SKM-1 (cell line): ENCODE measurements at regions not wholly inside any gene's neighbourhood (a gene's known extent, or its start where the extent isn't known, plus 50 kb on each side); places are given as distances from the start of the nearest gene placed in this dataset.
A peak's percentile ranks its signal among the peaks of the same experiment; 100 is the strongest.
"Not testable (repeated sequence)": the region's sequence is repeated elsewhere in the genome, so short reads cannot be mapped to it uniquely, and the experiment has no call there.

Experiments
- DNase-seq: peaks from one replicate; lab custom pipeline; 2025; ENCODE audit not compliant: unreplicated experiment; lab: John Stamatoyannopoulos, UW

- no peak for DNase-seq
These were observed 130.8 kb upstream of the POC5 start for GRCh38 chr5:75848077-75848476.

DNA sequence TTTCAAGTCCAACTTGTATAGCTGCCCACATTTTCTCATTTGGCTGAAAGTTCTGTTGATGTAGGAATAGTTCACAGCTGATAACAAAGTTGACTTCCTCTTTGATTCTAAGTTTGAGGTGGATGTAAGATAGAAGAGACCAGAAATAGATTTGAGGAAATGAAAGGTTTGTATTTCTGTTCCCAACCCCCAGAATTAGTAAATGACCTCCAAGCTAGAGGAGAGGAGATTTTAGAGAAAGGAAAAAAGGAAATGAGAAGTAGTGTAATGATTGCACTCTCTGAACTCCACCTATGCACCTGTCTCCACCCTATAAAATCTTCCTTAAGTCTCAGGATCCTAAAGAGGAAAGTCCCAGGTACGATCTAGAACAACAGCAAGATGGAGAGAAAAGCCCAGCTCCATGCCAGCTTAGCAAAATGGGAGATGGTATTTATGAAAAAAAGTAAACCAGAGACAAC is 130.4 kb upstream of the POC5 start:
- DNase-seq, result peak; percentile 15

- no peak for DNase-seq
These were observed 127.1 kb upstream of the POC5 start for GRCh38 chr5:75844301-75844700.

DNA sequence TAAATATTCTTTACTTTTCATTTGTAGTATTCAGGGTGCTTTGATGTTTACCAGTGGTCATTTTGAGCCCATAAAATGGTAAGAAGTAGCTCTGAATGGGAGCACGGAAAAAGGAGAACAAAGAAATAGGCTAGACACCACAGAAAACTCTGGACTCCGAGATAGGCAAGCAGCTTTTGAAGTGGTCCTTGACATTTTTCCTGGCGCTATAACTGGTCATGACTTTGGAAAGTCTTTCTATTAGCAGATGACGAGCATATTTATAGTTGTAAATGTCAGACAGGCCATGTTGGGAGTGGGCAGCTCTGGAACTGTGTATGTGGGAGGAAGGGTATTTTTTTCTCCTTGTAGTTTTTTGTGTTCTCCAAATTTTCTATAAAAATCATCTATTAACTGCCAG is 126.1 kb upstream of the POC5 start:
- no peak for DNase-seq

DNA sequence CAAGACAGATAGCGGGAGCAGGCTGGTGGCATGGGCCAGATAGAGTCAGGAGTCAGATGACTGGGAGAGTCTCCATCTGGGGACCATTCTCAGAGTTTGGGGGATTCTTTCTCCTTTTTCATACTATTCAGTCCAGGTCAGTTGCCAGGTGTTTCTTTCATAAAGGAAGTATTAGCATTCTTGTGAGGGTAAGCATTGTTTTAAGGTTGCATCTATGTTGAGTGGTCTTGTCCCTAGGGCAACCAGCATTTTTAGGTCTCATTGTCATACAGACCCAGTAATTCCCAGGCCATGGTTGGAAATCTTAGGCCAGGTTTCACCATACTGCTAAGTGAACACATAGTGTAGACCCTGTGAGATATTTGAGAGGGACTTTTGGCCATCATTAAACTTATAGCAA is 122.3 kb upstream of the POC5 start:
- DNase-seq, result no peak

DNA sequence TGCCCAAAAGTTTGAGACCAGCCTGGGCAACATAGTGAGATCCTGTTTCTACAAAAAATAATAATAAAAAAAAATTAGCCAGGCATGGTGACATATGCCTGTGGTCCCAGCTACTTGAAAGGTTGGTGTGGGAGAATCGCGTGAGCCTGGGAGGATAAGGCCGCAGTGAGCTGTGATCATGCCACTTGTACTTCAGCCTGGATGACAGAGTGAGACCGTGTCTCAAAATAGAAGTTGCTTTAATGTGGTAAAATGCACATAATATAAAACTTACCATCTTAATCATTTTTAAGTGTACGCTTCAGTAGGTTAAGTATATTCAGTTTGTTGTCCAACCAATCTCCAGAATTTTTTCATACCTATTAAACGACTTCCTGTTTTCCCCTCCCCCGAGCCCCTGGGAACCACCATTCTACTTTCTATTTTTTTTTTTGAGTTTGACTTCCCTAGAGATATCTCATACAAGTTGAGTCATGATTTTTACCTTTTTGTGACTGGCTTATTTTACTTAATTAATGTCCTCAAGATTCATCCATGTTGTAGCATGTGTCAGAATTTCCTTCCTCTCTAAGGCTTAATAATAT is 120.1 kb upstream of the POC5 start:
- no peak for DNase-seq

DNA sequence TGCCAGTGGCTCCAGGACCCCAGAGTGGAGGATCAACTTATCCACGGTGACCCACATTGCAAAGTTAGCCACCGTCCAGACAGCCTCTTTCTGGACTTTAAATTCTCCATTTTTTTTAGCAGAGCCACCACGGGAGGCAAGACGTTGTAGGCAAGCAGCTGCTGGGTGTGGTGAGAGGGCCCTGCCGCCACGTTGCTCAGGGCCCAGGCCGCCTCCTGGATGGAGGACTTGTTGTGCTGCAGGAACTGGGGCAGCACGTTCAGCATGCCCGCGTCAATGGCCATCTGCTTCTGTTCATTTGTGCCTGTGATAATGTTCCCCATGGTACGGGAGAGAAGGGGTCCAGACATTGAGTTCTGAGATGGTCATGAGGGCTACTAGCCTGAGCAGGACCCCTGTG is 114.3 kb upstream of the POC5 start:
- DNase-seq, result no peak

- DNase-seq, result no peak
These were observed 110.8 kb upstream of the POC5 start for GRCh38 chr5:75828029-75828428.

DNA sequence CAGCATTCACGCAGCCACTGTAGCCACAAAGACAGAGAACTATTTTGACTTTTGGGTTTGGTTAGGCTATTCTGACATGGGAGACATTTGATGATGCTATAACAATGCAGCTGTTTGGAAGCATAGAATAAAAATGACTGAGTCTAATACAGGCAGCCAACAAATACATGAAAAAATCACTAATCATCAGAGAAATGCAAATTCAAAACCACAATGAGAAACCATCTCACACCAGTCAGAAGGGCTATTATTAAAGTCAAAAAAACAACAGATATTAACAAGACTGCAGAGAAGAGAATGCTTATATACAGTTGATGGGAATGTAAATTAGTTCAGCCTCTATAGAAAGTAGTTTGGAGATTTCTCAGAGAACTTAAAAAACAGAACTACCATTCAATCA is 107.1 kb upstream of the POC5 start:
- DNase-seq, result no peak

- DNase-seq, result no peak
These were observed 106.6 kb upstream of the POC5 start for GRCh38 chr5:75823811-75824210.

DNA sequence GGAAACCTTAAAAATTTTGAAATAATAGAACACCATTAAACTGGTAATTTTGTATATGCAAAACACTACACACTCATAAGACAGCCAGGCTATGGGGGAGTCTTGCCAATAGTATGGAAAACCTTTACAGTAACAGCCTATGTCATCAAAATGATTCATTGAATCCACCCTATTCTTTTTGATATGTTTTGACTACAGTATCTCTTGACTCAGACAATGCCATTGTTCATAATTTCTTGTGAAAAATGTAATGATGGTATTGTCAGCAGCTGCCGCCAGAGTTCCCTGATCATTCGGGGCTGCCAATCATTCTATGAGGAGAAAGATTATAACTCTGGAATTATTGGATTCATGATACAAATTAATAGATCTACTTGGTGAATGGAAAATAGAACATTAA is 101.4 kb upstream of the POC5 start:
- no peak for DNase-seq

- DNase-seq, result not testable (repeated sequence)
These were observed 82.5 kb upstream of the POC5 start for GRCh38 chr5:75799695-75800094.

DNA sequence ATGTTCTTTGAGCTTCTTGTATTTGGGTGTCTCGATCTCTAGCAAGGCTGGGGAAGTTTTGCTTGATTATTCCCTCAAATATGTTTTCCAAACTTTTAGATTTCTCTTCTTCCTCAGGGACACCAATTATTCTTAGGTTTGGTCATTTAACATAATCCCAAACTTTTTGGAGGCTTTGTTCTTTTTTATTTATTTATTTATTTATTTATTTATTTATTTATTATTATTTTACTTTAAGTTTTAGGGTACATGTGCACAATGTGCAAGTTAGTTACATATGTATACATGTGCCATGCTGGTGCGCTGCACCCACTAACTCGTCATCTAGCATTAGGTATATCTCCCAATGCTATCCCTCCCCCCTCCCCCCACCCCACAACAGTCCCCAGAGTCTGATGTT is 52.1 kb upstream of the POC5 start:
- DNase-seq, result not testable (repeated sequence)
